ENCODE measurements at regions not wholly inside any gene's neighbourhood (a gene's known extent, or its start where the extent isn't known, plus 50 kb on each side); places are given as distances from the start of the nearest gene placed in this dataset.

GRCh38 chr6:48881551-48881950 is 581.5 kb downstream of the MMUT start:
- no peak for DNase-seq (ENCODE audit: low spot score)
- no peaks in the 10 kb centered on the region for H3K9me3 Mint-ChIP-seq (ENCODE audit: unreplicated experiment)
- no peak overlapping the region for H3K27ac Mint-ChIP-seq (ENCODE audit: unreplicated experiment)
- no peaks in the 10 kb centered on the region for H3K27me3 Mint-ChIP-seq (ENCODE audit: unreplicated experiment)
- H3K4me3 Mint-ChIP-seq (ENCODE audit: unreplicated experiment), result no peak overlapping the region
- peaks cover 15% of the 10 kb centered on the region for H3K4me1 Mint-ChIP-seq (ENCODE audit: unreplicated experiment)
- TF ChIP-seq CTCF (IDR thresholded peaks at IDR 0.05; ENCODE audit: unreplicated experiment), result no peak
- H3K36me3 Mint-ChIP-seq (ENCODE audit: low read depth, unreplicated experiment), result no peaks in the 10 kb centered on the region

- Mint-ChIP-seq H3K27me3 (ENCODE audit: unreplicated experiment) (no peaks in the 10 kb centered on the region), H3K4me1 (ENCODE audit: unreplicated experiment) (no peaks in the 10 kb centered on the region), H3K4me3 (ENCODE audit: unreplicated experiment) (no peak overlapping the region), H3K9me3 (ENCODE audit: unreplicated experiment) (no peaks in the 10 kb centered on the region), H3K36me3 (ENCODE audit: low read depth, unreplicated experiment) (no peaks in the 10 kb centered on the region), H3K27ac (ENCODE audit: unreplicated experiment) (no peak overlapping the region)
- DNase-seq (ENCODE audit: low spot score), result no peak
- TF ChIP-seq CTCF (IDR thresholded peaks at IDR 0.05; ENCODE audit: unreplicated experiment), result no peak
Measured at GRCh38 chr6:48869595-48869994, 593.5 kb downstream of the MMUT start.

- H3K27me3 Mint-ChIP-seq (ENCODE audit: unreplicated experiment), result no peaks in the 10 kb centered on the region
- no peaks in the 10 kb centered on the region for H3K4me1 Mint-ChIP-seq (ENCODE audit: unreplicated experiment)
- DNase-seq (ENCODE audit: low spot score), result no peak
- TF ChIP-seq CTCF (IDR thresholded peaks at IDR 0.05; ENCODE audit: unreplicated experiment), result no peak
- H3K36me3 Mint-ChIP-seq (ENCODE audit: low read depth, unreplicated experiment), result no peaks in the 10 kb centered on the region
- no peaks in the 10 kb centered on the region for H3K9me3 Mint-ChIP-seq (ENCODE audit: unreplicated experiment)
- H3K27ac Mint-ChIP-seq (ENCODE audit: unreplicated experiment), result no peak overlapping the region
- no peak overlapping the region for H3K4me3 Mint-ChIP-seq (ENCODE audit: unreplicated experiment)
Measured at GRCh38 chr6:48866682-48867081, 596.4 kb downstream of the MMUT start.

- no peak overlapping the region for H3K27ac Mint-ChIP-seq (ENCODE audit: unreplicated experiment)
- H3K4me1 Mint-ChIP-seq (ENCODE audit: unreplicated experiment), result no peaks in the 10 kb centered on the region
- no peaks in the 10 kb centered on the region for H3K9me3 Mint-ChIP-seq (ENCODE audit: unreplicated experiment)
Measured at GRCh38 chr6:48860175-48860574, 602.9 kb downstream of the MMUT start.

GRCh38 chr6:48859562-48860123 is 603.4 kb downstream of the MMUT start:
- no peaks in the 10 kb centered on the region for H3K27me3 Mint-ChIP-seq (ENCODE audit: unreplicated experiment)
- H3K9me3 Mint-ChIP-seq (ENCODE audit: unreplicated experiment), result no peaks in the 10 kb centered on the region
- no peaks in the 10 kb centered on the region for H3K4me1 Mint-ChIP-seq (ENCODE audit: unreplicated experiment)
- no peak for TF ChIP-seq CTCF (IDR thresholded peaks at IDR 0.05; ENCODE audit: unreplicated experiment)
- no peak overlapping the region for H3K27ac Mint-ChIP-seq (ENCODE audit: unreplicated experiment)
- H3K4me3 Mint-ChIP-seq (ENCODE audit: unreplicated experiment), result no peak overlapping the region
- DNase-seq (ENCODE audit: low spot score), result no peak
- H3K36me3 Mint-ChIP-seq (ENCODE audit: low read depth, unreplicated experiment), result no peaks in the 10 kb centered on the region

More at GRCh38 chr6:48860175-48860574, 602.9 kb downstream of the MMUT start:
- Mint-ChIP-seq H3K36me3 (ENCODE audit: low read depth, unreplicated experiment) (no peaks in the 10 kb centered on the region), H3K4me3 (ENCODE audit: unreplicated experiment) (no peak overlapping the region), H3K27me3 (ENCODE audit: unreplicated experiment) (no peaks in the 10 kb centered on the region)
- TF ChIP-seq CTCF (IDR thresholded peaks at IDR 0.05; ENCODE audit: unreplicated experiment), result no peak
- no peak for DNase-seq (ENCODE audit: low spot score)
